A172 (cell line): ENCODE measurements at regions not wholly inside any gene's neighbourhood (a gene's known extent, or its start where the extent isn't known, plus 50 kb on each side); places are given as distances from the start of the nearest gene placed in this dataset.
"Not testable (repeated sequence)": the region's sequence is repeated elsewhere in the genome, so short reads cannot be mapped to it uniquely, and the experiment has no call there.

Experiments used
- DNase-seq: peaks from one replicate; pipeline ENCODE4 v3.0.0-alpha.2; 2015; ENCODE audit warnings: low spot score

DNA sequence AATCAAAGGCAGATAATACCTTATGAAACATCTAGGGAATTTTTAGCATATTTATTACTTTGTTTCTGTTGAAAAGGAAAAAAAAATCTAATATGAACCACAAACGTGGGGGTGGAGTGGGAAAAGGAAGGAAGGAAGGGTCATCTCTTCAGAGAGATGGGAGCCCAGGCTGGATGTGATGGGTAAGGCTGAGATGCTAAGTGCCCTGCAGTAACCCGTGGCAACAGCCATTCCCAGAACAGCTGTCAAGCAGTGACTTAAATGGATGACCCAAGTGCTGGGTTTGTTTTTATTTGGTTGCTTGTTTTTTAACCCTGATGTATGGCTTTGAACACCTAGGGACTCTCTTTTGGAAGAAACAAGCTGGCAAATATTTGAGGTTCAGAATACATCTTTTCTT is 50.7 kb upstream of the KLF7 start:
- no peak for DNase-seq

DNA sequence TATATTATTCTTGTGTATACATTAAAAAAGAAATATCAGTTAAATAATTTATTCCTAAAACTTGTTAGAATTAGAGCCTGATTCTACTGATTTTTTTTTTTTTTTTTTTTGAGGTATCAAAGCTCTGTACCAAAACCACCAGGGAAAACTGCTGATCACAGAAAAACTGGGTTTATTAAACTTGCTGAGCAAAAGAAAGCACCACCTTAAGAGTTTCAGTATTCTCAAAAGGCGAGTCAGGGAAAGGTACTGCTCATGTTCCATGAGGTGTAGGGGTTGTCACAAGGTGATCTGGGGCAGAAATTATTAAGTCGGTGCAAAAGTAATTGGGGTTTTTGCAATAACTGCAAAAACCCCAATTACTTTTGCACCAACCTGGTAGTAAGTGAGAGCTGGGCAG is 51.7 kb upstream of the KLF7 start:
- DNase-seq: no peak

DNA sequence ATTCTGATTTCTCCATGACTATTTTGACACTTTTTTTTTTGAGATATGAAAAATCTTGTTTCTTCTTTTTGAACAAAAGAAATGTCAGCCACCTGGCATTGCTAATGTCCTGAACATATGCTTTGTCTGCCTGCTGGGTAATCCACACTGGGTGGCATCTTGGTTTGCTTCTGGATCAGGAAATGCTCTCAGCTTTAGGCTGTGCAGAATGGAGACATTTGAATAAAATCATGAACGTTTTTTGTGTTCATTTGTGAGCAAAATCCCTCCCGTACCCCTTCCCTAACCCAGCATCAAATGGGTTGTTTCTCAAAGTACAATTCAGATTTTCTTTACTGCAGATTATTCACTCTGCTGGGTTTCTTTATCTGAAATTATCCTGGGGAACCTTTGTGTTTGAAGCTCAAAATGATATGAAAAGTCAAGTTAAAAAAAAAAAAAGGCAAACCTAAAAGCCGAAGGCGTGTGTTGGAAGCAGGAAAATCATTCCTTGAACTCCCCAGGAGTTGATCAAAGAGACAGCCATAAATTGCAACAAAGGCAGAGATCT is 53.4 kb upstream of the KLF7 start:
- DNase-seq: no peak

DNA sequence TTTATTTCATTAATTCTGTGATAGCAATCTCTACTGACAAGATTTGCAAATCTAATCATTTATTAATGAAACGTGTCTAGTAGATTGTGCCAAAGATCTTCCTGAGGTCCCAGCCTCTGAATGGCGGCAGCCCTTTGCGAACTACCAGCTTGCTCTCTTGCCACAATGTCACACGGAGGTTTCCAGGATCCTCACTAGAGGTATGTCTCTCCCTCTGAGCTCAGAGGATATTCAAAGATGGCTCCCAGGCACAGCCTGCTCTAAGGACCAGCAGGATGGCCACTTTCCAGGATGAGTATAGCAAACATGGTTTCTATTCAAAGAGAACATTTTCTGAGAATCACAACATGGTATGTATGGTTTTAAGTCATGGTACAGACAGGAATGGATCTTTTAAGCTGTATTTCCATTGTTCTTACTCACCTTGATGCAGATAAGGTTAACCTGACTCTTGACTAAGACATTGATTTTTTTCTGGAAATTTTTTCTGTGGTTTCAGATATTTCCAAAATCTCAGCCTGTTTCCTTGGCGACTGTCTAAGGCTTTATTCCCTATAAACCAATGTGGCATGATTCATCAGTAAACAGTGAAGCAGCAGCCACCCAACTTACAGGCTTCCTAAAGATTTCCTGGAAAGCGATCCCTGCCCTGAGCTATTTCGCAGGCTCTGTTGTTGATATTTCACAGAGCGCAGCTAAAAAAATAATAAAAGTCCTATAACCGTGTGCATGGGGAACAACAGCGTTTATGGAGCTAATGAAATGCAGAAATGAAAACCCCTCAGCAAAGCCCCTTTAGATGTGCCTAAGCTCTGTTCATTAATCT is 54.1 kb upstream of the KLF7 start:
- peak; percentile 59 for DNase-seq

DNA sequence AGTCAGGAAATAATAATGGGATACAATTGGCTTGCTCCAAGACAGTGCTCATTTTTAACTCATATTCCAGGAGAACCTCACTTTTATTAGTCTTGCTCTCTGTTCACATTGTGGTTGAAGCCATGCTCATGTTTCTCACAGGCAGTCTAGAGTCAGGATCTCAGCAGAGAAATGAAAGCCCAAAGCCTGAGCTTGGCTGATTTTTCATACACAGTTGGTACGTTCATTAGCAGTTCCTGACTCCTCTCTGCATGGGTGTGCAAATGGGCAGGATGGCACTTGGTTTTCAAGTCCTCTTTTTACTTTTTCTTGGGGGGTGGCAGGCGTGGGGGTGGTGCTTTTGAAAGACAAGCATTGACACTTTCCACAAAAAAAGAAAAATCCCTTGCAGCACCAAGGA is 56.0 kb upstream of the KLF7 start:
- DNase-seq: no peak

DNA sequence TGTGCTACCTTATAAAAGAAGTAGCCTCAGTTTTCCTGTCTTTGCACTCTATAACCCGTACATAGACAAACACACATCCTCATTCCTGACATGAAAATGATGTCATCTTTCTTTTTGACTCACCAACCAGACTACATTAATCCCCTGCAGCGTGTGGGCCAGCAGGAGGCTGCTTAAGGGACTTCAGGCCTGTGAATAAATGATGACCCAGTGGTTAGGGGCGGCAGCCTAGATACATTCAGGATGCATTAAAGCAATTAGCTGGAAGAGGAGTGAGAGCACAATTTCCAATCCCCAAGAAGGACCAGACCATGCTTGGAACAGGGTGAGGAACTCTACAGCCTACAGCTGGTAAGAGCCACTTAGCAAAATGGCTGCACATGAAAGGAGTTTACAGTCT is 57.3 kb upstream of the KLF7 start:
- peak; percentile 73 for DNase-seq

DNA sequence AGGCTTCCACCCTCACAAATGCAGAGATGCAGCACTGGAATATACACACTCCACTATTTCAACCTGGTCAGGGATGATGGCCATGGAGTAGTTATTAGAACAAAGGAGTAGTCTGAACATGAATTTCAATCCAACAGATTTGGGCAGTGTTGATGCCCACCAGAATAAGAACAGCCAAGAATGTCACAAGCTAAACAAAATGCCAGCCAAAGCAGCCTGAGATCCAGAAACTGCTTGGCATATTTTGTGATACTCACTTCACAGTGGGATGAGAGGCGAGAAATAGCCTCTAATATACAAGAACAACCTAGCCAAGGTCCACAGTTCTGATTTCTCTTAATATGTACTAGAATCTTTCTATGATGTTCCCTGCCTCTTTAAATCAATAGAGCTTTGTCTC is 58.6 kb upstream of the KLF7 start:
- no peak for DNase-seq

DNA sequence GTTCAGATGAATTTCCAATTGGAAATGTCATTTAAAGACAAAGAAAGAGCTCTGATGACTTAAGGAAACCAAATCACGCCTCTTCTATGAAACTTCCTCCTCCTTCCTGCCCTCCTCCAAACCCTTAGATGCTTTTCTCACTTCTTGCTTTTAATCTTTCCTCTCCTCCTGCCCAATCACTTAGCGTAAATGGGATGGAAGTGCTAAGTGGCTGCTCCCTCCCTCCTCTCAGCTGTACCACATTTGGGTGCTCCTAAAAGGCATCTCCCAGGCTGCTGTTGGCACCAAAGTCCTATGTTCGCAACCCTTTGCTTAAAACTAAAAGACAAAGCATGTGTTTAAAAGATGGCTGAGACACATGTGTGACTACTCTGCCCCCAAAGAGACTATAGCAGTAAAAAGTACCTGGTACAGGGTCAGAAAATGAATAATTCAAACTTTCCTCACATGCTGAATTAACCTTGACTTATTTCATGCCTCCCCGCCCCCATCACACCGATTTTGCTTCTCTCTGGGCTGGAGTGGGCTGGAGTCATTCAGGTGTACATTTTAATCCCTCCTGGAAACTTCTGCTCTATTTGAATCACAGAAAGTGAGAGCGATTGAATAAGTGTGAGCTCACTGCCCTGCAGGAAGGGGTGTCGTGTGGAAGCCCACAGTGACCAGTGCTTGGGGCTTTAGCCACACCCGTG is 59.2 kb upstream of the KLF7 start:
- DNase-seq: no peak

DNA sequence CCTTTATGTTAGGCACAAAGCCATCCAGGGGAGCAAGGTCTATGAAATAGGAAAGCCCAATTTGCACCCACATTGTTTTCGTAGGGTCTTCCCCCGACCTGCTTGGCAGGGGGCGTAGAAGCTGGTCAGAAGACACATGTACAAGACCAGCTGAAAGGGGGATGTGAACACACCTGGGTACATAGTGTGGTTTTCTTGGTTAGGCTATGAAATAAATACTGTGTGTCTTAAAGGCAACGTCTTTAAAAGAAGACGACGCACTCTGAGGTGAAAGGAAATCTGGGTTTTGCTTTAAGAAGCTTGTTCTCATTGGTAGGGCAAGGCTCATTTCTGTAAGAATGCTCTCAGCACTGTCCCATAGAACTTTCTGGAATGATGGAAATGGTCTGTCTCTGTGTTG is 60.0 kb upstream of the KLF7 start:
- no peak for DNase-seq

DNA sequence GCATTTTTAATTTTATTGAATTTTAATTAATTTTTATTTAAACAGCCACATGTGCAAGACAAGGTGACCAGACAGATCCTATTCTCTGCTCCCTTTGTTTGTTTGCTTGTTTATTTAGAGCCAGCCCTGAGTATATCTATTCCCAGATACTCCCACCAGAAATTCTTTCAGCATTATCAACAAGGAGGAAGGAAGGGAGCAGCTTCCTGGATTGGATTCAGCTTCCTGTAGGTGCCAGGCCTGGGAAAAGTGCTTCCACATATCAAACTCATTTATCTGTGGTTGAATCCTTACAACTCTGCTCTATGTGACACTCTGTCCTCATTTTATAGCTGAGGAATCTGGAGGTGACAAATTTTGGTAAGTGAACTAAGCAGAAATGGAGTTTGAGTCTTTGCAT is 60.5 kb upstream of the KLF7 start:
- DNase-seq: peak; percentile 54

DNA sequence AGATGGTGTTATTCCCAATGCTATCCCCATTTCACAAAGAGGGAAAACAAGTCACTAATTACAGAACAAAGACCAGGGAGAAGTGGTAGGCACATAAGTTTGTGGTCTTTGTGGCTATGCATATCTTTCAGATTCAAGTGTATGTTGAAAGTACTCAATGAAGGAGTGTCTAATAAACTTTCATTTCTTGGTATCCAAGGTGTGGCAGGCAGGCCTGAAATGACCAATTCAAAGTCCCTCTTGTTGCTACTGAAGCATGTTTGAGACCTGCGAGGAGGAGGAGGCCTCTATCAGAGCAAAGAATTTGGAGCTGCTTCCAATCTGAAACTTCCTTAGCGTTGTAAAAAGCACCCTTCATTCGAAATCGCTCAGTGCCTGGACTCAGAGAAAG is 60.9 kb upstream of the KLF7 start:
- DNase-seq: no peak

DNA sequence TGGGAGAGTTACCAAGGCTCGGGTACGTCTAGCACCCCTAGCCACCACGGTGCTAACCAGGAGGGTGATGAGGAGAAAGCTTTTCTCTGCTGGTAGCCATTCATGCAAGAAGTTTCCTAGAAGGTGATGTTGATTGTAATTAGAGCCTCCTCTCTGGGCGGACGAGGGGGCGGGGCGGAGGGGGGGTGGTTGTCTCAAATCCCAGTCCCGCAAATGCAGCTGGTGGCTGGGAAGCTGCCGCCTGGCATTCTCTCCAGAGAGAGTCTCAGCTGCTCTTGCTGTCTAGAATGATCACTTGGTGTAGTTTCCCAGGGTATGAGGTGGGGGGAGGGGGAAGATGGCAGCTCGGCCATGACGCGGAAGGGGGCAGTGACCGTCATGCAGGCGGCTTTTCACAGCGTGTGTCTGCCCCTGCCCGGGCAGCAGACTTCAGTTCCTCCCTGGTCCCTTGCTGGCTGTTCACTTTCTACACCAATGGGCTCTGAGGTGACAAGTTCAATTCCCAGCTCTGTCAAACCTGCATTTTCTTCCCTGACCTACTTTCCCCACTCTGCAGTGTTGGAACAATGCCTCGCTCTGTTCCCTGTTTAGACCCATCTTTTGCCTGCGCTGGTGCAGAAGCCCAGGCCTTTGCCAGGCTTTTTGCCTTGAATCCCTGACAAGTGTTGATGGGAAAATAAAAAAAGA is 61.5 kb upstream of the KLF7 start:
- DNase-seq: no peak

DNA sequence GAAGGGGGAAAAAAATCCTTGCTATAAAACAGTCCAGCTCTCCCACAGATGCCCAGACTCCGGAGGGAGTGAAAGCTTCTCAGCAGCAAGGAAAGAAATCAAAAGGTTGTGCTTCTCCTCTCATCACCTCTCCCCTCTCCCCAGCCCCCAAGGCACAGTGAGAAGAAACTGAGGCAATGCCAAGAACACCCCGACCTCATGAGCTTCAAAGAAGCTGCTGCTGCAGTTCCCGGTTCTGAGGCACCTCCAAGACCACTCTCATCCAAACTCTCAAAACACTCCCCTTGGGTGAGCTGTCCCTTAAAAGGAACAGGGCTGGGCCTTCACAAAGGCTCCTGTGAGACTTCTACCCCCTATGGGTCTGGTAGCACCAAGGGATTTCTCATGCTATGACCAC is 62.0 kb upstream of the KLF7 start:
- no peak for DNase-seq

DNA sequence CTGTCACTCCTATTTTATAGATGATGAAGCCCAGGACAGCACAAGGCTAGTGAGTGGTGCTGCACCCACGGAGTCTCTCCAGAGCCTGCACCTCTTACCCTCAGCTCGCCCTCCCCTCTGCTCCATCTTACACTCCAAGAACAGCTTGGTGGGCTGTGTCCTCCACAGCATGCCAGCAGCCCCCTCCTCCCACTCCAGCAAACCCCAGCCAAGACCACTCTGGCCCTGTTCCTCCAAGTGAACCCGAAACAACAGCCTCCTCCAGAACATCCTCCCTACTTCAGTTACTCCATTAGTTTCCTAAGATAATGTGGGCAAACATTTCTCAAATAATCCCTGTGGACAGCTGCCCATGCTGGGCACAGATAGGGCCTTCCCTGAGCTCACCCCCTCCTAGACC is 62.7 kb upstream of the KLF7 start:
- DNase-seq: no peak

DNA sequence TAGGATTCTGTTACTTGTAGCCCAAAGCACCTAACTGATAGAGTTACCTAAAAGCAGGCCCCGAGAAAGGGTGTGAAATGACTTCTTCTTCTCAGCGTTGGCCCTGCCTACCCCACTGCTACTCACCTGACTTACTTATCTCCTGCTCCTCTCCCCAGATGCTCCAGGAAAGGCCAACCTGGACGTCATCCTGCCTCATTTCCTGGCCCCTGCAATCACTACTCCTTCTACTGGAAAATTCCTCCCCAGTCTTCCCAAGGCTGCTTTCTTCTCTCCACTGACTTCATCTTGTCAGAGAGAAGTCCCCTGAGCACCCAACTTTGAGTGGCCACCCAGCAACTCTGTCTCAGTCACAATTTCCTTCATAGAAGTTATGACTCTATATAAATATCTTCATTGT is 63.4 kb upstream of the KLF7 start:
- DNase-seq: no peak

DNA sequence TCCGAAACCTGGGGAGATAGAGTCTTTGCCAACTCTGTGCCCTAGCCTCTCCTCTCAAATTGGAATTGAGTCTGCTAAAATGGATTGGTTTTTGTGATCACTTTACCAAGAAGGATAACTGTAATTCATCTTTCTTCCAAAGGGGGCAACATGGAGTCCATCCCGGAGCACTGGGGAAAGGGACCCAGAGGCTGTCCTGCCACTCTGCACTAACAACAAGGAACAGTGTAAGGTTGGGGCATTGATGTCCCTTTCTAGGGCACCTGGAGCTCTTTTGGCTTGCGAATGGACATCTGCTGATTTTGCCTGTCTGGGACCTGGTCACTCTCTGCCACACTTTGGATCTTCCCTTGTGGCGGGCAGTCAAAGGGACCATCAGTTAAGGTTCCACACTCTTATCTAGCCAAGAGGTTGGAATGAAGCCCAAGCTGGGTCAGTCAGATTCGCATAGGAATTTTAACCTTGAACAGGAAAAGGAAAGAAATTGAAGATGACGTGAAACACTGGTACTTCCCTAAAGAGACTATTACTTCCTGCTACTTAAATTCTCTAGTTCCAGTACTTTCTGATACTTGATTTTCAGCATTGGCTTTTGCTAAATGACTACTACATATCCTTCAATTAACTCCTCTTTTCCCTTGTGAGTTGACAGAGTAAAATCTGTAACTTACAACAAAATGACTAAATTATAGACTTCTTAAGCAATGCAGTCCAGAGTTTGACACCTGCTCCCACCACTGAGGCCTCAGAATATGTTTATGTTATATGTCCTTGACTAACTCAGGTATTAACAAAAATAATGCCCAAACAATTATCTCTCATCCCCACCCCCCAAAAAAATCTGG is 64.7 kb upstream of the KLF7 start:
- DNase-seq: no peak

DNA sequence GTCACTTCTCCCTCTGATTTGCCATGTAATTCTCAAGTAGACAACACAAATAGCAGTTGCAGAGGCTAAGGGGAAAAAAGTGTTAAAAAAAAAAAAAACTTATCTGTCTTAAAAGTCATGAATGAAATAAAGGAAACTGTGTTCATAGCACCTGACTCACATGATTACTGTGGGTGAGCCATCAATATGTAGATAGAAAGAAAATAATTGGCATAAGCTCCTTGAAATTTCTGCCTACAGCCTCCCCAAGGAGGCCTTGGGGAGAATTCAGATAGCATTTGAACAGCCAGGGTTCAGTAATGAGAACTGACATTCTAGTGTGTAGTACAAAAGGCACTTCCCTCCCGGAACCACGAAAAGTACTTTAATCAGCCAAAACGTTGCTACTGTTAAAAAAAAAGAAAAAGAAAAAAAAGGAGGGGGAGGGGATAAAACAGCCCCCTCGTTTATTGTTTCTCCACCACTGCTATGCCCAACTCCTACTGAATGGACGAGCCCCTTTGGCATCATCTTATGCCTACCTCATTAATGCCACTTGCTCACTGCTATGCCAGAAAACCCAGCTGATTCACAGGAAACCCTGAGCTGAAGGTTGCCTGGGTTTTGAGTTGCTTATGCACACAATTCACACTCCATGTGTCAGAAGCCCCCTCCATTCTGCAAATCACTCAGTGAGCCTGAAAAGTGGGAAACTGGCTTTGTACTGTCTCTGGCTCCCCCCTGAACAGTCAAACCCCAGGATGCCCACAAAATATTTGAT is 65.5 kb upstream of the KLF7 start:
- no peak for DNase-seq

DNA sequence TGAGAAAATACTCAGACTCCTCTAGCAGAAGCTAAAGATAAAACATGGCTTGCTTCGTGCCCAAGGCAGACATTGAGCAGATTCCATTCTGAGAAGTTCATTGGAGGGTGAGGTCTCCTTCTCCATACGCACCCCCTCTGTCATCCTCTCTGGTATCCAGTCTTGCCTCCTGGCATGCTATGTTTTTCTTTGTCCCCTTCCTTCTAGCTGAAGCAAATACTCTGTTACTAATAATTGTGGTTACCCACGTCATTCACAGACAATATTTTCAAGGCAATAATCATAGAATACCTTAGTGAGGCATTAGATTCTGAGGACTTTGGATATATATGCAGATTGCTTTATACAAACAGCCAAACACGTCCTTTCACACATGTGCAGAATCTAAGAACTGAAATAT is 66.2 kb upstream of the KLF7 start:
- DNase-seq: no peak

DNA sequence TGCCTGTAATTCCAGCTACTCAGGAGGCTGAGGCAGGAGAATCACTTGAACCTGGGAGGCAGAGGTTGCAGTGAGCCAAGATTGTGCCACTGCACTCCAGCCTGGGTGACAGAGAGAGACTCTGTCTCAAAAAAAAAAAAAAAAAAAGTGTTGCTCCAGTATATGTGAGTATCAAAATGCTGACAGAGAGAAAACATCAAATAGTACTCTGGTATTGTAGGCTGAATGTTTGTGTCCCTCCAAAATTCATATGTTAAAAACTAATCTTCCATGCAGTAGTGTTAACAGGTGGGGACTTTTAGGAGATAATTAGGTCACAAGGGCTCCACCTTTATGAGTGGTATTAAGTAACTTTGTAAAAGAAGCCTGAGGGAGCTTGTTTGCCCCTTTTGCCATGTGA is 67.4 kb upstream of the KLF7 start:
- not testable (repeated sequence) for DNase-seq

DNA sequence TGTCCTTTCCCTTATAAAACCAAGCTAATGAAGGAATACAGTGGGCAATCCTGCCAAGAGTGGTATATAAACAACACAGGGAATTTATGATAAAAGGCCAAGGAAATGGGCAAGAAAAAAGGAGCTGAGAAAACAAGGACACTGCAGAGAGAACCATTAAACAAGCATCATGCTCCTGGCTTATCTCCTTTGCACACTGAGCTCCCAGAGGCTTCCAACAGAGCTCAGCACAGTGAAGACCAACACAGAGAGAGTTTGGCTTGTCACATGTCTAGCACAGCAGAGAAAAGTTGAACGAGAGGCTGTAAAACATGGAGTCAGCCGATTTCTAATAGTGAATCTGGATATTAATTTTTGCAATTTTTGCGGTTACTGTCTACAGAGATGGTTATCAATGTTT is 68.0 kb upstream of the KLF7 start:
- DNase-seq: no peak

DNA sequence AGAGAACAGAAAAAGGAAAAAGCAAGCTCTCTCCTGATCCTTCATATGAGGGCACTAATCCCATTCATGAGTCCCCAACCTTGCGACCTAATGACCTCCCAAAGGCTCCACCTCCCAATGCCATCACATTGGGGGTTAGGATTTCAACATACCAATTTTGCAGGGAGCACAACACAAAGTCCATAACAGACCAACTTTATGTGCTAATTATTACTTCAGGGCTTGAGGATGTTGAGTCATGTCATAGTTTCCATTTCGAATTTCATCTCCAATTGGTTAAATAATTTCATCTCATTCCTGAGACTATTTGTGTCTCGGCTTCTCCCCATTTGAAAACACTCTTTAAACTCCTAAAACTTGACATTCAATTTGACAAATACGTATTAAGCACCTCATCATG is 69.9 kb upstream of the KLF7 start:
- no peak for DNase-seq
